Tibial nerve (tissue), 3 donors: ENCODE measurements at regions not wholly inside any gene's neighbourhood (a gene's known extent, or its start where the extent isn't known, plus 50 kb on each side); places are given as distances from the start of the nearest gene placed in this dataset.

Experiments
- CTCF ChIP-seq, 5 experiments: fragments of 200-600 bp in 3 of 5; fragments of 450-650 bp in 2 of 5; sonication (generic) in 3 of 5; IDR thresholded peaks; one replicate each; pipeline ENCODE4 v1.5.1; 2016 to 2019; ENCODE audit warnings: antibody characterized with exemption in 5 of 5, mild to moderate bottlenecking in 3 of 5, moderate library complexity in 2 of 5
- POLR2A ChIP-seq, 2 donors: fragments of 450-650 bp; IDR thresholded peaks; one replicate each; pipeline ENCODE4 v1.6.1; 2017; ENCODE audit warnings: antibody characterized with exemption in 2 of 2, mild to moderate bottlenecking in 2 of 2, moderate library complexity in 2 of 2

- TF ChIP-seq CTCF (IDR thresholded peaks at IDR 0.05) (no peak), POLR2A (IDR thresholded peaks at IDR 0.05) (no peak)
Observed at GRCh38 chrX:16440446-16440845, 209.5 kb upstream of the S100G start.
